ENCODE measurements at regions not wholly inside any gene's neighbourhood (a gene's known extent, or its start where the extent isn't known, plus 50 kb on each side); places are given as distances from the start of the nearest gene placed in this dataset.

DNA sequence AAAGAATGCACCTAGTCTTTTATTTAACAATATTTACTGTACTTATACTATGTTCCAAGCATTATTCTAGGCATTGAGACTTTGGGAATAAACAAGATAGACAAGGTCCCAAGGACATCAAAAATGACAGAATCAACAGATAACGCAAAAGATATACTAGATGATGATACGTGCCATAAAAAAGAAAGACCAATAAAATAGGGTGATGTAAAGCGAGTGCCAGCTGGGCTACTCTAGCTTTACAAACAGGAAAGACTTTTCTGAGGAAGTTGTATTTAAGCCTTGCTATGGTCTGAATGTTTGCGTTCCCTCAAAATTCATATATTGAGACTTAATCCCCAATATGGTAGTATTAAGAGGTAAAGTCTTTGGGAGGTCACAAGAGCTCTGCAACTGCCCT lies 310.2 kb upstream of the RGMB start:
- TF ChIP-seq, protein P1, sequence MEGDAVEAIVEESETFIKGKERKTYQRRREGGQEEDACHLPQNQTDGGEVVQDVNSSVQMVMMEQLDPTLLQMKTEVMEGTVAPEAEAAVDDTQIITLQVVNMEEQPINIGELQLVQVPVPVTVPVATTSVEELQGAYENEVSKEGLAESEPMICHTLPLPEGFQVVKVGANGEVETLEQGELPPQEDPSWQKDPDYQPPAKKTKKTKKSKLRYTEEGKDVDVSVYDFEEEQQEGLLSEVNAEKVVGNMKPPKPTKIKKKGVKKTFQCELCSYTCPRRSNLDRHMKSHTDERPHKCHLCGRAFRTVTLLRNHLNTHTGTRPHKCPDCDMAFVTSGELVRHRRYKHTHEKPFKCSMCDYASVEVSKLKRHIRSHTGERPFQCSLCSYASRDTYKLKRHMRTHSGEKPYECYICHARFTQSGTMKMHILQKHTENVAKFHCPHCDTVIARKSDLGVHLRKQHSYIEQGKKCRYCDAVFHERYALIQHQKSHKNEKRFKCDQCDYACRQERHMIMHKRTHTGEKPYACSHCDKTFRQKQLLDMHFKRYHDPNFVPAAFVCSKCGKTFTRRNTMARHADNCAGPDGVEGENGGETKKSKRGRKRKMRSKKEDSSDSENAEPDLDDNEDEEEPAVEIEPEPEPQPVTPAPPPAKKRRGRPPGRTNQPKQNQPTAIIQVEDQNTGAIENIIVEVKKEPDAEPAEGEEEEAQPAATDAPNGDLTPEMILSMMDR (IDR thresholded peaks at IDR 0.05; ENCODE audit: low read depth, low read length, missing input control), result no peak
- TF ChIP-seq, protein P2, sequence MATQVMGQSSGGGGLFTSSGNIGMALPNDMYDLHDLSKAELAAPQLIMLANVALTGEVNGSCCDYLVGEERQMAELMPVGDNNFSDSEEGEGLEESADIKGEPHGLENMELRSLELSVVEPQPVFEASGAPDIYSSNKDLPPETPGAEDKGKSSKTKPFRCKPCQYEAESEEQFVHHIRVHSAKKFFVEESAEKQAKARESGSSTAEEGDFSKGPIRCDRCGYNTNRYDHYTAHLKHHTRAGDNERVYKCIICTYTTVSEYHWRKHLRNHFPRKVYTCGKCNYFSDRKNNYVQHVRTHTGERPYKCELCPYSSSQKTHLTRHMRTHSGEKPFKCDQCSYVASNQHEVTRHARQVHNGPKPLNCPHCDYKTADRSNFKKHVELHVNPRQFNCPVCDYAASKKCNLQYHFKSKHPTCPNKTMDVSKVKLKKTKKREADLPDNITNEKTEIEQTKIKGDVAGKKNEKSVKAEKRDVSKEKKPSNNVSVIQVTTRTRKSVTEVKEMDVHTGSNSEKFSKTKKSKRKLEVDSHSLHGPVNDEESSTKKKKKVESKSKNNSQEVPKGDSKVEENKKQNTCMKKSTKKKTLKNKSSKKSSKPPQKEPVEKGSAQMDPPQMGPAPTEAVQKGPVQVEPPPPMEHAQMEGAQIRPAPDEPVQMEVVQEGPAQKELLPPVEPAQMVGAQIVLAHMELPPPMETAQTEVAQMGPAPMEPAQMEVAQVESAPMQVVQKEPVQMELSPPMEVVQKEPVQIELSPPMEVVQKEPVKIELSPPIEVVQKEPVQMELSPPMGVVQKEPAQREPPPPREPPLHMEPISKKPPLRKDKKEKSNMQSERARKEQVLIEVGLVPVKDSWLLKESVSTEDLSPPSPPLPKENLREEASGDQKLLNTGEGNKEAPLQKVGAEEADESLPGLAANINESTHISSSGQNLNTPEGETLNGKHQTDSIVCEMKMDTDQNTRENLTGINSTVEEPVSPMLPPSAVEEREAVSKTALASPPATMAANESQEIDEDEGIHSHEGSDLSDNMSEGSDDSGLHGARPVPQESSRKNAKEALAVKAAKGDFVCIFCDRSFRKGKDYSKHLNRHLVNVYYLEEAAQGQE (IDR thresholded peaks at IDR 0.05), result no peak
- TF ChIP-seq SP1 (IDR thresholded peaks at IDR 0.05), result no peak
- TF ChIP-seq, protein P3, sequence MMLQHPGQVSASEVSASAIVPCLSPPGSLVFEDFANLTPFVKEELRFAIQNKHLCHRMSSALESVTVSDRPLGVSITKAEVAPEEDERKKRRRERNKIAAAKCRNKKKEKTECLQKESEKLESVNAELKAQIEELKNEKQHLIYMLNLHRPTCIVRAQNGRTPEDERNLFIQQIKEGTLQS (IDR thresholded peaks at IDR 0.05), result no peak
- TF ChIP-seq JUND (IDR thresholded peaks at IDR 0.05), result no peak
- no peak for TF ChIP-seq RAD21 (IDR thresholded peaks at IDR 0.05)
- no peak for TF ChIP-seq TAF1 (conservative IDR thresholded peaks at IDR 0.05)
- TF ChIP-seq, protein P4, sequence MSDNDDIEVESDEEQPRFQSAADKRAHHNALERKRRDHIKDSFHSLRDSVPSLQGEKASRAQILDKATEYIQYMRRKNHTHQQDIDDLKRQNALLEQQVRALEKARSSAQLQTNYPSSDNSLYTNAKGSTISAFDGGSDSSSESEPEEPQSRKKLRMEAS (IDR thresholded peaks at IDR 0.05), result no peak
- TF ChIP-seq, protein P5, sequence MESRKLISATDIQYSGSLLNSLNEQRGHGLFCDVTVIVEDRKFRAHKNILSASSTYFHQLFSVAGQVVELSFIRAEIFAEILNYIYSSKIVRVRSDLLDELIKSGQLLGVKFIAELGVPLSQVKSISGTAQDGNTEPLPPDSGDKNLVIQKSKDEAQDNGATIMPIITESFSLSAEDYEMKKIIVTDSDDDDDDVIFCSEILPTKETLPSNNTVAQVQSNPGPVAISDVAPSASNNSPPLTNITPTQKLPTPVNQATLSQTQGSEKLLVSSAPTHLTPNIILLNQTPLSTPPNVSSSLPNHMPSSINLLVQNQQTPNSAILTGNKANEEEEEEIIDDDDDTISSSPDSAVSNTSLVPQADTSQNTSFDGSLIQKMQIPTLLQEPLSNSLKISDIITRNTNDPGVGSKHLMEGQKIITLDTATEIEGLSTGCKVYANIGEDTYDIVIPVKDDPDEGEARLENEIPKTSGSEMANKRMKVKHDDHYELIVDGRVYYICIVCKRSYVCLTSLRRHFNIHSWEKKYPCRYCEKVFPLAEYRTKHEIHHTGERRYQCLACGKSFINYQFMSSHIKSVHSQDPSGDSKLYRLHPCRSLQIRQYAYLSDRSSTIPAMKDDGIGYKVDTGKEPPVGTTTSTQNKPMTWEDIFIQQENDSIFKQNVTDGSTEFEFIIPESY (IDR thresholded peaks at IDR 0.05), result no peak

Data from liver (tissue), 3 donors.